HAP-1 (cell line): ENCODE measurements at regions not wholly inside any gene's neighbourhood (a gene's known extent, or its start where the extent isn't known, plus 50 kb on each side); places are given as distances from the start of the nearest gene placed in this dataset.

Experiments used
- DNase-seq, 2 experiments: peaks; one replicate each; pipeline ENCODE4 v3.0.0-alpha.2; 2016 to 2020; ENCODE audit warnings: low spot score in 2 of 2
- H3K27me3 ChIP-seq: fragments of 250-450 bp; sonication (Bioruptor Pico); 2 replicates; pipeline ENCODE4 v1.5.1; 2020; ENCODE audit warnings: low read depth, mild to moderate bottlenecking, moderate library complexity
- H3K36me3 ChIP-seq: fragments of 250-450 bp; sonication (Bioruptor Pico); replicated peaks from 2 replicates; pipeline ENCODE4 v1.5.1; 2020; ENCODE audit warnings: mild to moderate bottlenecking
- H3K4me1 ChIP-seq: fragments of 250-450 bp; sonication (Bioruptor Pico); 2 replicates; pipeline ENCODE4 v1.5.1; 2020; ENCODE audit warnings: mild to moderate bottlenecking
- H3K4me3 ChIP-seq: fragments of 250-450 bp; sonication (Bioruptor Pico); 2 replicates; pipeline ENCODE4 v1.5.1; 2020; ENCODE audit warnings: mild to moderate bottlenecking, moderate library complexity
- H3K9me3 ChIP-seq: fragments of 250-450 bp; sonication (Bioruptor Pico); 2 replicates; pipeline ENCODE4 v1.5.1; 2020; ENCODE audit warnings: mild to moderate bottlenecking, moderate library complexity
- in situ Hi-C: fragments of 300-500 bp; cut with MboI; formaldehyde crosslinking; loops from 3 replicates; pipeline ENCODE4 v1.14.3; 2020; ENCODE audit warnings: low sequenced_read_pairs, inconsistent platforms, mixed read lengths

DNA sequence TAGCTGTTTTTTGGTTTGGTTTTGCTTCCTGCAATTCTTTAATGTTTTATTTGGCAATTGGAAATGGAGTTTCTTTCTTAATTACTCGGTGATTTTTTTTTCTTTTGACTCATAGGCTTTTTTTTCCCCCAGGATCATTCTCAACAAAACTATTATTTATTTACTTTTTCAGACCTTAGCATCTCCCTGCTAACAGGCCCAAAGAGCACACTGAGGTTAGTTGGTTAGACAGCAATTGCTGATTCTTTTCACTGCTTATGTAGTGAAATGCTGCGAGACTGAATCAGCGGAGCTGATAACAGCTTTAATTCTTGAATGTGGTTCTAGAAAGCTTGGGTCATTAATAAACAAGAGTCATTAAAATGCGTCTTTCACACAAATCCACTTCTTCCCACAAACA is 79.1 kb upstream of the ZFP64 start:
- Histone ChIP-seq H3K4me3 (no peak overlapping the region), H3K36me3 (no peaks in the 10 kb centered on the region), H3K27me3 (peaks cover 10% of the 10 kb centered on the region), H3K4me1 (no peaks in the 10 kb centered on the region), H3K9me3 (no peaks in the 10 kb centered on the region)
- in situ Hi-C loops: no loop called here
- no peak for DNase-seq

DNA sequence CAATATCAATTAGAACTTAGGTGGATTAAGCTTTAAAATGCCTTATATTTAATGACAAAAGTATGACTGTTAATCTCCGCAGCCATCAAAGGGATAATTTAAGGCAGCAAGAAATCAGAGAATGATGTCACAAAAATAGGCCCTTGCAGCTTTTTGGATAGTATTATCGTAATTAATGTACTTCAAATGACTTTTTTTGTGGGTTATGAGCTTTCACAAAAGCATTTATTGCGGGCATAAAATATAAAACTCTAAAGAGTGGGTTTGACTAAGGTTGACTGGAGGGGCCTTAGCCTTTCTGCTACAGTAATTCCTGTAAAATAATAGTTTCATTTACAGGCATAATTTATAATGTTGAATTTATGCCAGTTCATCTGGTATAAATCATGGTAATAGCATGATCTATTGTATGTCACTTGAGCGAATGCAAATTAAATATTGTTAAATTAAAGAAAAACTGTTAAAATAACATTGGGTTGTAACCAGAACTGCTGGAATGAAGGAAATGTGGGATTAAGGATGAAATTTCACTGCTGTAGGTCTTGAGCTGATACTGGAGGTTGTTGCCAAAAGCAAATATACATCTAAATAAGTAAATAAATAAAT is 78.5 kb upstream of the ZFP64 start:
- no peaks in the 10 kb centered on the region for H3K36me3 ChIP-seq
- peaks cover 10% of the 10 kb centered on the region for H3K27me3 ChIP-seq
- no peak for DNase-seq
- H3K4me3 ChIP-seq: no peak overlapping the region
- no peaks in the 10 kb centered on the region for H3K4me1 ChIP-seq
- no peaks in the 10 kb centered on the region for H3K9me3 ChIP-seq
- in situ Hi-C loops: no loop called here

DNA sequence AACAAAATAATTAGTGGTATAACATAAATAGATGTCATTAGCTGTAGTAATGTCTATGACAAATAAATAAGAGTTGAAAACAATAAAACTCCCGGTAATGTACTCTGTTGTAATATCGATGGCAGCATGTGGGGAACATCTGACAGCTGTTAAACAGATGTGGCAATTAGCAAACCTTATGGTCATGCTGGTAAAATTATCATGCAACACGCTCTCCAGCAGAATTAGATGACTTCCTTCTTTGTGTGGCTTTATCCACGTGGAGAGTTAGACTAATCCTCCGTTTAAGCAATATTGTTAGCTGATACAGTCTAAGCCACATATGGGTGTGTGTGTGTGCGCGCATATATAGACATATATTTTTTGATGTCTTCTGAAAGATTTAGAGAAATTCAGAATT is 77.7 kb upstream of the ZFP64 start:
- Histone ChIP-seq H3K9me3 (no peaks in the 10 kb centered on the region), H3K4me3 (no peak overlapping the region), H3K4me1 (no peaks in the 10 kb centered on the region), H3K27me3 (peaks cover 10% of the 10 kb centered on the region), H3K36me3 (no peaks in the 10 kb centered on the region)
- in situ Hi-C loops: no loop called here
- no peak for DNase-seq

DNA sequence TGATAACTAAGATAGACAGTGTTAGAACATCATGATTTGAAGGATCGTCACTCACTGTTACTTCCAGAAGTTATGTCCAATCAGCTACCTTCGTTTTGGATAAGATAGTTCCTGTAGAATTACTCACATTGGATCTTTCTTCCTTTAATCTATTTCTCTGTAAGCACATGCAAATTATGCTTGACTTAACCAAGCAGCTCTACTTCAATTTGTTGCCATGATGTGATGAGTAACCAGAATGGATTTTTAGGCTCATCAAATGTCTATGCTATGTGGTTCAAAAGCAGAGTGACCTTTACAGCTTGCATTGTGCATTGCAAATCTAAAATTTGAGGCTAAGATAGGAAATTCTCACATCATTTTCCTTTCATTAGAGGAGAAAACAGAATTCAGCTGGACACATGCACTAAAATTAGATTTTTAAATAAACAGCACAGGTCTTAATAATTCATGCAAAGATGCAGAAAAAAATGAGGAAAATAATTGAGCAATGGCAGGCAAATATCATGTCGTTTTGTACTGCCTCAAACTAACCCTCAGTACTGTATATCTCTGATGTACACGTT is 76.7 kb upstream of the ZFP64 start:
- peaks cover 10% of the 10 kb centered on the region for H3K27me3 ChIP-seq
- no peak for DNase-seq
- in situ Hi-C loops: no loop called here
- no peaks in the 10 kb centered on the region for H3K36me3 ChIP-seq
- H3K4me3 ChIP-seq: no peak overlapping the region
- no peaks in the 10 kb centered on the region for H3K9me3 ChIP-seq
- H3K4me1 ChIP-seq: no peaks in the 10 kb centered on the region

DNA sequence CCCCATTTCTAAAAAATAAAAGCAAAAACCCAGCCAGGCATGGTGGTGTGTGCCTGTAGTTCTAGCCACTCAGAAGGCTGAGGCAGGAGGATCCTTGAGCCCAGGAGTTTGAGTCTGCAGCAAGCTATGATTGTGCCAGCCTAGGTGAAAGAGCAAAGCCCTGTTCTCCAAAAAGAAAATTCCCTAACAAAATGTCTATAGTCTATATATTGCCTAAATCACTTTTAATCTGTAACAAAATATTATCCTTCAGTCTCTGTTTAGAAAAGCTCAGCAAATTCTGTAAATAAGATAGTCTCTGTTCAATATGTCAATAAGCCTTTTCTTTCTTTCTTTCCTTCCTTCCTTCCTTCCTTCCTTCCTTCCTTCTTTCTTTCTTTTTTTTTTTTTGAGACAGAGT is 75.8 kb upstream of the ZFP64 start:
- no peaks in the 10 kb centered on the region for H3K9me3 ChIP-seq
- in situ Hi-C loops: no loop called here
- H3K4me1 ChIP-seq: no peaks in the 10 kb centered on the region
- H3K27me3 ChIP-seq: peaks cover 10% of the 10 kb centered on the region
- no peak for DNase-seq
- no peak overlapping the region for H3K4me3 ChIP-seq
- no peaks in the 10 kb centered on the region for H3K36me3 ChIP-seq

DNA sequence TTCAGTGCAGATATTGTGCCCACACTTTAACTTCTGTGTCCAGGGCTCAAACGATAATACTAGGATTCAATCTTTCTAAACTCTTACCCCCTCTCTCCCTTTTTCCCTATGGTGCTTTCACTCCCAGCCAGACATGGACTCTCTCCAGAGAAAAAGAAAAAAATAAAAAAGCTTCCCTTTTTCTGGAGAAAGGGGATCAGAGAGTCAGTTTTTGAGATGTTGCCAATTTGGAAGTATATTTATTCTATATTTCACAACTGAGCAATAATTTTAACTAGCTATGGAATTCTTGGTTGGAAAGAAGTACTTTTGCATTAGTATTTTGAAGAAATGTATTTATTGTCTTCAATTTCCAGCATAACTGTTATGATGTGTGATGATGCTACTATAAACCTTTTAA is 72.2 kb upstream of the ZFP64 start:
- Histone ChIP-seq H3K4me1 (no peaks in the 10 kb centered on the region), H3K4me3 (no peak overlapping the region), H3K9me3 (no peaks in the 10 kb centered on the region), H3K36me3 (no peaks in the 10 kb centered on the region), H3K27me3 (no peaks in the 10 kb centered on the region)
- no peak for DNase-seq
- in situ Hi-C loops: no loop called here

DNA sequence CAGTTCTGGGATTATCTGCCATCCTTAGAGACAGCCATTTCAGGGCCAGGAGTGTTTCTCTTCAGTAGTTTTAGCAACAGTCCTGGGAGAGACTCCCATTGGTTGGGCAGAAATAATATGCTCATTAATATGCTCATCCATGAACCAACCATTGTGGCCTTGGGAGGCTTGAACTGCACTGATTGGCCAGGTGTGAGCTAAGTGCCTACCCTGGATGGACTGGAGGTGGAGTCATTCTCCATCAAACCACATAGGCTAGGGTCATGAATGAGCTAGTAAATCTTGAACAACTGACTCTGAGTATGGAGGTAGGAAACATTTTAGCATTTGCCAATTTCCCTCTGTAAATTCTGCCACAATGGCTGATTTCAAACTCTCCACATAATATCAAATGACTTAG is 70.2 kb upstream of the ZFP64 start:
- Histone ChIP-seq H3K9me3 (no peaks in the 10 kb centered on the region), H3K4me1 (no peaks in the 10 kb centered on the region), H3K36me3 (no peaks in the 10 kb centered on the region), H3K27me3 (no peaks in the 10 kb centered on the region), H3K4me3 (no peak overlapping the region)
- no peak for DNase-seq
- in situ Hi-C loops: no loop called here

DNA sequence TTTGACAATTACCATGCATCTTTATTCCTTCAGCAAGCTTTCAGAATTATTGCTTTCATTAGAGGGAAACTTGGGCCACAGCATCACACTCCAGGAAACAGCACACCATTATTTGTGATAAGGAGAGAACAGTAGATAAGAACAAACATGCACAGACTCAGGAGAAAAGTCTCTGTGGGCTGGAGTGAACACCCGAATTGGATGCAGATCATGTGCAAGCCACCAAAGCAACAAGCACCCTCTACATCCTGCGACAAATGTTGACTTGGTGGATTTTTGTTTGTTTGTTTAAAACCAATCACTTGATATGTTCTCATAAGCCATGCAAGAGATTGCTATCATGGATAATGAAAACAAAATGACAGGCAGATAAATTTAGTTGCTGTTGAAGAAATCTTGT is 67.7 kb upstream of the ZFP64 start:
- no peak for DNase-seq
- H3K27me3 ChIP-seq: no peaks in the 10 kb centered on the region
- no peaks in the 10 kb centered on the region for H3K36me3 ChIP-seq
- H3K4me3 ChIP-seq: no peak overlapping the region
- in situ Hi-C loops: no loop called here
- H3K4me1 ChIP-seq: no peaks in the 10 kb centered on the region
- H3K9me3 ChIP-seq: no peaks in the 10 kb centered on the region

DNA sequence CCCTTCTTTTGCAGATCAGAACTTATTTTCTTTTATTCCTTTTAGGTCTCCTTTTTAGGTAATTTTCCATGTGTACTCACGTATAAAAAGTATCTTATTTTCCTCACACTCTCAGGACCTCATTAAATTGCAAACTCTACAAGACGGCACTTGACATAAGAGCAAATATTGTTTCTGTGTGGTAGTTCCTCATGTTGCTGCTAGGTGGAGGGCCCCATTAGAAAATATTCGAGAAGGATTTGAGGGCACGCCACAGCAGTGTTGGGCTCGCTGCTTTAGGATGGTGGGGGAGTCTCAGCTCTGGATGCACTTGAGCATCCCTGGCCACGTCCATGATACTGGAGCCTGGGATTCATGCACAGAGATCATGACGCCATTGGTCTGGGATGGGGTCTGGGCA is 64.9 kb upstream of the ZFP64 start:
- Histone ChIP-seq H3K36me3 (no peaks in the 10 kb centered on the region), H3K4me3 (no peak overlapping the region), H3K9me3 (no peaks in the 10 kb centered on the region), H3K27me3 (no peaks in the 10 kb centered on the region), H3K4me1 (no peaks in the 10 kb centered on the region)
- DNase-seq: no peak
- in situ Hi-C loops: no loop called here

DNA sequence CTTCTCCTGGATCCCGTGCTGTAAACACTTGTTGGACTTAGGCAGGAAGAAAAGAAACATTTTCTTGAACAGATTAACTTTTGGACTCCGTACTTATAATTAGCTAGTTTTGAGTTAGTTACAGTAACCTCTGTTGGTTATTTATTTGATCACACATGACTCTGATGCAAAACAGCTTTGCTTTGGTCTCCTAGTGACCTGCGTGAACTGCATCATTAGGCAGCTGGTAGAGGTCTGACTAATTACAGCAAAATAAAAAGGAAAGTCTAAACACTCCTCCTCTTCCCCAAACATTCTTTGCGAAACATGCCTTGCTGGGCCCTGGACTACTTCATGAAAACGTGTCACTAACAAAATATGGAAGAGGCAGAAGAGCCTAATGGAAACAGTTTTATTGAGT is 61.1 kb upstream of the ZFP64 start:
- H3K4me3 ChIP-seq: no peak overlapping the region
- in situ Hi-C loops: no loop called here
- H3K4me1 ChIP-seq: no peaks in the 10 kb centered on the region
- no peak for DNase-seq
- no peaks in the 10 kb centered on the region for H3K36me3 ChIP-seq
- H3K9me3 ChIP-seq: no peaks in the 10 kb centered on the region
- H3K27me3 ChIP-seq: no peaks in the 10 kb centered on the region

DNA sequence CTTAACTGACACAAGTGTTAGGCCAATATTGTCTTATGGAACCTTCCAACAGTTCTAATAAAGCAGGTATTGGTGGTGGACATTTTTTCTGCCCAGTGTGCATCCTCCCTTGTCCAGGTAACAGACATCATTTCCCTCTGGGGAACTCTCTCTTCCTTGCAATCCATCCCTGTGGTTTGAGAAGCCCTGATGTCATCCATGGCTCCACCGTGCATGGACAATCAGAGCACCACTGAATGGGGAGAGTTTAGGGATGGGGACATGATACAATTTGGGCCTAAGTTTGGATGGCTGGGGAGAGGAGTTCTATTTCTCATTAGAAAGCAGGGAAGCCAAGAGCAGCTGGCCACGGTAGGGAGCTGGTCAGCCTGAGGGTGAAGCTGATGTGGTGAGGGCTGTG is 60.2 kb upstream of the ZFP64 start:
- H3K4me1 ChIP-seq: no peaks in the 10 kb centered on the region
- H3K27me3 ChIP-seq: no peaks in the 10 kb centered on the region
- DNase-seq: no peak
- no peak overlapping the region for H3K4me3 ChIP-seq
- in situ Hi-C loops: no loop called here
- no peaks in the 10 kb centered on the region for H3K9me3 ChIP-seq
- H3K36me3 ChIP-seq: no peaks in the 10 kb centered on the region

DNA sequence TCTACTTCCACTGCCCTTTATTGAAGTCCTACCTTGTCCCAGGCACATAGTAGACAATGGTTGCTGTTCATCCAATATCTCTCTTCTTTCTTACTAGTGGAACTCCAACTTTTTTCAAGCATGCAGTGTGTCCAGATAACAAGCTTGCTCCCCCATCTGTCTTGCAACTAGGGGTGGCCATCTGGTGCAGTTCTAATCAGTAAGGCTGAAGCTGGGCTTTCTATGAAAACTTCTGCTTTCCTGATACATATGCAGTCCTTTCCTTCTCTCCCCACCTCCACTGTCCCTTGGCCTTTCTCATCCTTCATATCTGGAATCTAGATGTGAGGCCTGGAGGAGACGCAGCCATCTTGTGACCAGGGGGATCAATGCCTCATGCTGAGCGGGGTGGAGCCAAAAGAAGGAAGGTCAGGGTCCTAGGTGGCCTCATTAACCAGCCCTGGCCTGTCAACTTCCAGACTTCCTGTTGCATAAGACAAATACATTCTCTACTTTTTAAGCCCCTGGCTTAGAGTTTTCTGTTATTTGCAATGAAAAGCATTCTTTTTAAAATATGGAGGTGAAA is 59.6 kb upstream of the ZFP64 start:
- Histone ChIP-seq H3K9me3 (no peaks in the 10 kb centered on the region), H3K36me3 (no peaks in the 10 kb centered on the region), H3K4me3 (no peak overlapping the region), H3K27me3 (no peaks in the 10 kb centered on the region), H3K4me1 (no peaks in the 10 kb centered on the region)
- no peak for DNase-seq
- in situ Hi-C loops: no loop called here

DNA sequence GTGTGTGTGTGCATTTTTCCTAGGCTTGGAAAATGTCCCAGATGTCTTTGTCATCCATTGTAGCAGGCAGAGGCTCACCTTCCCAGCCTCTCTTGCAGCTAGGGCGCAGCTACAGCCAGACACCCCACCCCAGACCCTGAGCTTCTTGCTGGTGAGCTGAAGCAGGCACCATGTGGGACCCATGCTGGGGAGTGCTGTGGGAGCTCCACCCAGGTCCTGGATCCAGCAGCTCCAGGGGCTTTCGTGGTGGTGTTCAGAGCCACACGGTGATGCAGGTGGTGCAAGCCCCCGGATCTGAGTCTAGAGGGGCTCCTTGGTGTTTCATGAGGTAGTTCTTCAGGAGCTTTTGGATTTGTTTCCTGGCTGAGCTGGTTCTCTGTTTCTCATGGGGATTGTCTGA is 56.0 kb upstream of the ZFP64 start:
- Histone ChIP-seq H3K4me3 (no peak overlapping the region), H3K27me3 (no peaks in the 10 kb centered on the region), H3K36me3 (no peaks in the 10 kb centered on the region), H3K9me3 (no peaks in the 10 kb centered on the region), H3K4me1 (no peaks in the 10 kb centered on the region)
- in situ Hi-C loops: no loop called here
- DNase-seq: no peak

DNA sequence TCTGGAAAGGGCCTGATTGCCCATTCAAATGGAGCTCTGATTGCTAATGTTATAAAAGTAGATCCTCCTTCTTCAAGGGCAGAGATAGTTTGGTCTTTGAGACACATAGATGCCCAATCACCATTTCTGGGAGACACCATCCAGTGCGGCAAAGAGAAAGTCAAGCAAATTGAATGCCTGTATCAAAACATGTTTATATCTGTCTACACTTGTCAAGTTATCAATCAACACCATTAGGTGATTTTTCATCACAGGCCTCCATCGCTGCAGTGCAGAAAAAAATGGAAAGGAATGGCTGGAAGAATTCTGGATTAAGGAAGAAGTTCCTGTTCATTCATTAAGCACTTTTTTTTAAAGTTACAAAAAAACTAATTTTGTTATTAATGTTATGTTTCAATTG is 54.8 kb upstream of the ZFP64 start:
- in situ Hi-C loops: no loop called here
- H3K4me3 ChIP-seq: no peak overlapping the region
- no peaks in the 10 kb centered on the region for H3K4me1 ChIP-seq
- no peaks in the 10 kb centered on the region for H3K9me3 ChIP-seq
- H3K36me3 ChIP-seq: no peaks in the 10 kb centered on the region
- H3K27me3 ChIP-seq: no peaks in the 10 kb centered on the region
- DNase-seq: no peak

DNA sequence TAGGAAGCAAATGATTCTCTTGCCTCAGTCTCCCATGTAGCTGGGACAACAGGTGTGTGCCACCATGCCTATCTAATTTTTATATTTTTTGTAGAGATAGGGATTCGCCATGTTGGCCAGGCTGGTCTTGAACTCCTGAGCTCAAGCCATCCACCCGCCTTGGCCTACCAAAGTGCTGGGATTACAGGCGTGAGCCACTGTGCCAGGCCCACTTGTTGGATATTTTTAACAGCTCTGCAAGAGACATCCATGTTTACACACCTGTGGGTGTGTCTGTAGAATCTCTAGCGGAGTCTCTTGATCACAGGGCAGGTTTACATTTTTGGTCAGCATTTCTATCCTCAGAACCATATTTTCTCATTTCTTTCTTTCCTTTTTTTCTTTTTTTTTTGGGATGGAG is 53.1 kb upstream of the ZFP64 start:
- in situ Hi-C loops: no loop called here
- Histone ChIP-seq H3K4me1 (no peaks in the 10 kb centered on the region), H3K36me3 (no peaks in the 10 kb centered on the region), H3K9me3 (no peaks in the 10 kb centered on the region), H3K4me3 (no peak overlapping the region), H3K27me3 (no peaks in the 10 kb centered on the region)
- DNase-seq: no peak
